GM12873 (cell line): ENCODE measurements at regions not wholly inside any gene's neighbourhood (a gene's known extent, or its start where the extent isn't known, plus 50 kb on each side); places are given as distances from the start of the nearest gene placed in this dataset.

ENCODE experiments used
- CTCF ChIP-seq: IDR thresholded peaks from 2 replicates; pipeline ENCODE4 v1.5.1; 2012; ENCODE audit warnings: low read depth, mild to moderate bottlenecking, moderate library complexity, low read length, control low read depth; ENCODE audit not compliant: insufficient read depth; ENCODE audit errors: missing control alignments

GRCh38 chr22:19641254-19641982 is 72.9 kb upstream of the SEPTIN5 start:
- TF ChIP-seq CTCF = no peak

- TF ChIP-seq CTCF = no peak
These were observed 72.3 kb upstream of the SEPTIN5 start for GRCh38 chr22:19641983-19642451.

GRCh38 chr22:19643448-19644313 is 70.6 kb upstream of the SEPTIN5 start:
- no peak for TF ChIP-seq CTCF

GRCh38 chr22:19644314-19645223 is 69.7 kb upstream of the SEPTIN5 start:
- TF ChIP-seq CTCF = no peak

- TF ChIP-seq CTCF = no peak
These were observed 68.9 kb upstream of the SEPTIN5 start for GRCh38 chr22:19645391-19645790.

- TF ChIP-seq CTCF = no peak
These were observed 68.4 kb upstream of the SEPTIN5 start for GRCh38 chr22:19645905-19646304.
